CD4-positive, alpha-beta T cell (primary cell): ENCODE measurements at regions not wholly inside any gene's neighbourhood (a gene's known extent, or its start where the extent isn't known, plus 50 kb on each side); places are given as distances from the start of the nearest gene placed in this dataset.

Experiments used
- ATAC-seq: fragments of 200-7000 bp; cut with Tn5 transposase; one replicate; pipeline ENCODE4 v1.10.0; 2022; ENCODE audit warnings: mild to moderate bottlenecking; ENCODE audit not compliant: poor library complexity
- CTCF ChIA-PET: fragments of 350-600 bp; sonication (Branson Sonifier 250); formaldehyde crosslinking; loops from one replicate; lab custom pipeline; 2021; ENCODE audit warnings: antibody characterized with exemption, inconsistent platforms; lab: Charles Lee
- POLR2A ChIA-PET: fragments of 350-600 bp; sonication (Branson Sonifier 250); formaldehyde crosslinking; loops from one replicate; lab custom pipeline; 2021; ENCODE audit warnings: antibody characterized with exemption, inconsistent platforms; lab: Charles Lee
- DNase-seq, 14 experiments: peaks; one replicate each; pipeline ENCODE4 v3.0.0-alpha.2; 2013 to 2020; ENCODE audit warnings: mixed read lengths in 2 of 14
- H3K27ac ChIP-seq, 2 donors: one replicate each; pipeline versions ENCODE4 v1.5.1 to v1.7.0; 2013; ENCODE audit warnings: low read length in 2 of 2, low read depth in 1 of 2, mild to moderate bottlenecking in 1 of 2
- H3K27me3 ChIP-seq, 2 experiments: 1 replicate in 1 of 2; 2 replicates in 1 of 2; pipeline versions ENCODE4 v1.6.1 to v1.7.0; 2013; ENCODE audit warnings: low read length in 2 of 2, control low read depth in 1 of 2, mild to moderate bottlenecking in 1 of 2, moderate library complexity in 1 of 2; ENCODE audit not compliant: insufficient read depth in 2 of 2, control insufficient read depth in 1 of 2
- H3K36me3 ChIP-seq: one replicate; pipeline ENCODE4 v1.6.1; 2013; ENCODE audit warnings: low read length, control low read depth; ENCODE audit not compliant: insufficient read depth
- H3K4me1 ChIP-seq: one replicate; pipeline ENCODE4 v1.6.1; 2013; ENCODE audit warnings: low read length, control low read depth; ENCODE audit not compliant: insufficient read depth
- H3K4me3 ChIP-seq: one replicate; pipeline ENCODE4 v1.5.1; 2013; ENCODE audit warnings: mild to moderate bottlenecking, low read length, moderate library complexity
- H3K9me3 ChIP-seq, 2 experiments: 1 replicate in 1 of 2; 2 replicates in 1 of 2; pipeline versions ENCODE4 v1.6.1 to v1.7.0; 2013; ENCODE audit warnings: low read length in 2 of 2, mild to moderate bottlenecking in 2 of 2, control low read depth in 1 of 2, moderate library complexity in 1 of 2; ENCODE audit not compliant: control insufficient read depth in 1 of 2, insufficient read depth in 1 of 2
- H3K27ac Mint-ChIP-seq: one replicate; pipeline ENCODE4 v1.8.0; 2020; ENCODE audit warnings: mixed read lengths
- H3K27me3 Mint-ChIP-seq: one replicate; pipeline ENCODE4 v1.8.0; 2021; ENCODE audit warnings: mixed read lengths
- H3K36me3 Mint-ChIP-seq: one replicate; pipeline ENCODE4 v1.8.0; 2021; ENCODE audit warnings: low read depth, mixed read lengths
- H3K4me1 Mint-ChIP-seq: one replicate; pipeline ENCODE4 v1.8.0; 2021; ENCODE audit warnings: low read depth, mixed read lengths
- H3K4me3 Mint-ChIP-seq: one replicate; pipeline ENCODE4 v1.8.0; 2020; ENCODE audit warnings: mild to moderate bottlenecking, mixed read lengths
- H3K9me3 Mint-ChIP-seq: one replicate; pipeline ENCODE4 v1.8.0; 2020; ENCODE audit warnings: mixed read lengths
- intact Hi-C, 2 experiments: fragments of 100-400 bp; cut with DNase I in 1 of 2; cut with micrococcal nuclease in 1 of 2; formaldehyde crosslinking; loops; one replicate each; pipeline versions ENCODE4 v1.15.1 to v1.9.0; 2023 to 2025; cut with DNase I, micrococcal nuclease
- TF ChIP-seq, protein P1 (sequence below): fragments of 200-600 bp; IDR thresholded peaks from one replicate; pipeline ENCODE4 v1.8.0; 2022; ENCODE audit warnings: antibody characterized with exemption, mild to moderate bottlenecking

DNA sequence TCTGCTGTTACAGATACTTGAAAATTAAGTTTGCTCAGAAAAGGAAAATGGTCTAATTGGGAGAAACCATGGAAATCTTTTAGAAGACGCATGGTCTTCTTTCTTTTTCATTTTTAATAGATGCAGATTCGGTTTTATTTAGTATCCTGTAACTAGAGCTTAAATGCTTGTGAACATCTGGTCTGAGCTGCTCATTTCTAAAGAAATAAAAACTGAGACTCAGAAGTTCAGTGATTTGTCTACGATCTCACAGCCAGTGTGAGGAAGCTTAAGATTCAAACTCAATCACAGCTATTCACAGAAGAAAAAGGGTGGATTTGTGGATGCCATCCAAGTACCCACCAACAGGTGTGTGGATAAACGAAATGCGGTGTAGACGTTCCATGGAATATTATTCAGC lies 80.0 kb upstream of the TIAM1 start:
- TF ChIP-seq, protein P1, sequence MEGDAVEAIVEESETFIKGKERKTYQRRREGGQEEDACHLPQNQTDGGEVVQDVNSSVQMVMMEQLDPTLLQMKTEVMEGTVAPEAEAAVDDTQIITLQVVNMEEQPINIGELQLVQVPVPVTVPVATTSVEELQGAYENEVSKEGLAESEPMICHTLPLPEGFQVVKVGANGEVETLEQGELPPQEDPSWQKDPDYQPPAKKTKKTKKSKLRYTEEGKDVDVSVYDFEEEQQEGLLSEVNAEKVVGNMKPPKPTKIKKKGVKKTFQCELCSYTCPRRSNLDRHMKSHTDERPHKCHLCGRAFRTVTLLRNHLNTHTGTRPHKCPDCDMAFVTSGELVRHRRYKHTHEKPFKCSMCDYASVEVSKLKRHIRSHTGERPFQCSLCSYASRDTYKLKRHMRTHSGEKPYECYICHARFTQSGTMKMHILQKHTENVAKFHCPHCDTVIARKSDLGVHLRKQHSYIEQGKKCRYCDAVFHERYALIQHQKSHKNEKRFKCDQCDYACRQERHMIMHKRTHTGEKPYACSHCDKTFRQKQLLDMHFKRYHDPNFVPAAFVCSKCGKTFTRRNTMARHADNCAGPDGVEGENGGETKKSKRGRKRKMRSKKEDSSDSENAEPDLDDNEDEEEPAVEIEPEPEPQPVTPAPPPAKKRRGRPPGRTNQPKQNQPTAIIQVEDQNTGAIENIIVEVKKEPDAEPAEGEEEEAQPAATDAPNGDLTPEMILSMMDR, result no peak
- intact Hi-C loops, result no loop called here
- Mint-ChIP-seq H3K36me3 (no peaks in the 10 kb centered on the region), H3K4me3 (no peak overlapping the region), H3K9me3 (no peaks in the 10 kb centered on the region), H3K27me3 (no peaks in the 10 kb centered on the region), H3K27ac (no peak overlapping the region), H3K4me1 (peaks cover 7% of the 10 kb centered on the region)
- Histone ChIP-seq H3K27ac (no peak overlapping the region), H3K4me1 (no peaks in the 10 kb centered on the region), H3K27me3 (no peaks in the 10 kb centered on the region), H3K4me3 (no peak overlapping the region), H3K36me3 (no peaks in the 10 kb centered on the region), H3K9me3 (no peaks in the 10 kb centered on the region)
- DNase-seq, result no peak
- POLR2A ChIA-PET, result no interaction called here
- ATAC-seq, result no peak
- CTCF ChIA-PET, result no interaction called here

DNA sequence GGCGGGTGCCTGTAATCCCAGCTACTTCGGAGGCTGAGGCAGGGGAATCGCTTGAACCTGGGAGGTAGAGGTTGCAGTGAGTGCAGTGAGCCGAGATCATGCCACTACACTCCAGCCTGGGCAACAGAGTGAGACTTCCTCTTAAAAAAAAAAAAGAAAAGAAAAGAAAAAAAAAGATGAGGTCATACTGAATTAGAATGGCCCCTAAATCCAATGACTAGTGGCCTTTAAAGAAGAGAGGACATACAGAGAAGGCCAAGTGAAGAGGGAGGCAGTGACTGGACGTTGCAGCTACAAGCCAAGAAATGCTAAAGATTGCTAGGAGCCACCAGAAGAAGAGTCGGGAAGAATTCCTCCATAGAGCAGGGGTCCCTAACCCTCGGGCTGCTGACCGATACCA lies 76.9 kb upstream of the TIAM1 start:
- no peaks in the 10 kb centered on the region for H3K9me3 Mint-ChIP-seq
- H3K27me3 Mint-ChIP-seq, result no peaks in the 10 kb centered on the region
- Histone ChIP-seq H3K36me3 (no peaks in the 10 kb centered on the region), H3K4me3 (no peak overlapping the region), H3K4me1 (no peaks in the 10 kb centered on the region), H3K9me3 (no peaks in the 10 kb centered on the region), H3K27me3 (no peaks in the 10 kb centered on the region), H3K27ac (no peak overlapping the region)
- no peaks in the 10 kb centered on the region for H3K36me3 Mint-ChIP-seq
- peaks cover under 1% of the 10 kb centered on the region for H3K4me1 Mint-ChIP-seq
- intact Hi-C loops, result no loop called here
- POLR2A ChIA-PET, result no interaction called here
- no peak overlapping the region for H3K27ac Mint-ChIP-seq
- CTCF ChIA-PET, result no interaction called here
- DNase-seq (no peak), ATAC-seq (no peak)
- no peak overlapping the region for H3K4me3 Mint-ChIP-seq
- TF ChIP-seq, protein P1, result no peak

DNA sequence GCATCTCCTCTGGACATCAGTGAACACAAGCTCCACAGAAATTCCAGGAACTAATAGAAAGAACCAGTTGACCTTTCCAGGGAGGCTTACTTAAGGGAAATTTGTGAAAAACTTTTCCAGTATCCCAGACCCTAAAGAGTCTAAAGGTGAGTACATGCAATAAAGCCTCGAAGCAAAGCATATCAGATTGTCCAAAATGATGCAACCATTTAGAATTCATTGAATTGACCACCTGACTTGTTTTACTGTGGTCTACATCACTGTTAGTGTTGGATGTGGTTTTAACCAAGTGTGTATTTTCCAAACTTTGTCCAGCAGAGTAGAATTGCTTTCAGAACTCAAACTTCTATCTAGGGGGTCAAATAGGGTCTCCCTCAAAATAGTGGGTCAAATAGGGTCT lies 76.3 kb upstream of the TIAM1 start:
- Mint-ChIP-seq H3K9me3 (no peaks in the 10 kb centered on the region), H3K4me1 (no peaks in the 10 kb centered on the region), H3K4me3 (no peak overlapping the region), H3K27me3 (no peaks in the 10 kb centered on the region), H3K36me3 (no peaks in the 10 kb centered on the region), H3K27ac (no peak overlapping the region)
- TF ChIP-seq, protein P1, result no peak
- Histone ChIP-seq H3K9me3 (no peaks in the 10 kb centered on the region), H3K36me3 (no peaks in the 10 kb centered on the region), H3K4me3 (no peak overlapping the region), H3K4me1 (no peaks in the 10 kb centered on the region), H3K27ac (no peak overlapping the region), H3K27me3 (no peaks in the 10 kb centered on the region)
- DNase-seq (no peak), ATAC-seq (no peak)
- intact Hi-C loops, result no loop called here
- ChIA-PET POLR2A (no interaction called here), CTCF (no interaction called here)
